Esophagus muscularis mucosa (tissue), 4 donors: ENCODE measurements at regions not wholly inside any gene's neighbourhood (a gene's known extent, or its start where the extent isn't known, plus 50 kb on each side); places are given as distances from the start of the nearest gene placed in this dataset.

Source experiments
- DNase-seq: peaks from one replicate; pipeline ENCODE4 v3.0.0-alpha.2; 2017; ENCODE audit errors: extremely low spot score
- H3K27ac ChIP-seq, 4 donors: fragments of 200-600 bp; sonication (generic); replicated peaks in 1 of 4; 1 replicate in 3 of 4; 2 replicates in 1 of 4; pipeline ENCODE4 v1.5.1; 2016 to 2019; ENCODE audit warnings: mild to moderate bottlenecking in 1 of 4
- H3K27me3 ChIP-seq, 4 donors: fragments of 200-600 bp; sonication (generic); one replicate each; pipeline versions ENCODE4 v1.5.1 to v1.6.0; 2016 to 2019
- H3K36me3 ChIP-seq, 4 donors: fragments of 200-600 bp; sonication (generic); one replicate each; pipeline ENCODE4 v1.5.1; 2016 to 2019
- H3K4me1 ChIP-seq, 4 donors: fragments of 200-600 bp; sonication (generic); one replicate each; pipeline ENCODE4 v1.5.1; 2016 to 2019
- H3K4me3 ChIP-seq, 4 donors: fragments of 200-600 bp; sonication (generic); 1 replicate in 2 of 4; 2 replicates in 2 of 4; pipeline ENCODE4 v1.5.1; 2016 to 2019; ENCODE audit warnings: mild to moderate bottlenecking in 4 of 4, moderate library complexity in 1 of 4
- H3K9me3 ChIP-seq, 4 donors: fragments of 200-600 bp; sonication (generic); 1 replicate in 3 of 4; 2 replicates in 1 of 4; pipeline ENCODE4 v1.5.1; 2016 to 2019
- CTCF ChIP-seq, 3 experiments: fragments of 200-600 bp in 2 of 3; fragments of 450-650 bp in 1 of 3; sonication (generic) in 2 of 3; IDR thresholded peaks; one replicate each; pipeline ENCODE4 v1.5.1; 2017 to 2019; ENCODE audit warnings: antibody characterized with exemption in 3 of 3, mild to moderate bottlenecking in 2 of 3, moderate library complexity in 1 of 3
- EP300 ChIP-seq: sonication (generic); formaldehyde crosslinking; IDR thresholded peaks from one replicate; pipeline ENCODE4 v1.6.1; 2017; ENCODE audit warnings: antibody characterized with exemption
- POLR2A ChIP-seq: fragments of 450-650 bp; IDR thresholded peaks from one replicate; pipeline ENCODE4 v1.6.1; 2017; ENCODE audit warnings: antibody characterized with exemption, moderate library complexity, mild to moderate bottlenecking, low read depth
- POLR2AphosphoS5 ChIP-seq, 2 donors: sonication (generic); formaldehyde crosslinking; IDR thresholded peaks; one replicate each; pipeline ENCODE4 v1.6.1; 2017; ENCODE audit warnings: antibody characterized with exemption in 2 of 2
- WGBS: methylation state at CpG from one replicate; pipeline ENCODE4 v1.1.5; 2018; 5-methylcytosine and 5-hydroxymethylcytosine counted together
- intact Hi-C: fragments of 100-400 bp; cut with DNase I; formaldehyde crosslinking; loops from one replicate; pipeline ENCODE4 v1.15.1; 2023

- 86% methylated on average over 2 of the region's 2 CpGs for WGBS
- no peak overlapping the region for H3K4me3 ChIP-seq
- intact Hi-C loops: no loop called here
- no peaks in the 10 kb centered on the region for H3K36me3 ChIP-seq
- no peak for DNase-seq
- TF ChIP-seq EP300: no peak
- H3K27ac ChIP-seq: no peak overlapping the region
- H3K9me3 ChIP-seq: no peaks in the 10 kb centered on the region
- H3K4me1 ChIP-seq: no peaks in the 10 kb centered on the region
- H3K27me3 ChIP-seq: no peaks in the 10 kb centered on the region
These were observed 684.9 kb upstream of the CELF2 start for GRCh38 chr10:10332786-10333185.

- H3K4me1 ChIP-seq: no peaks in the 10 kb centered on the region
- H3K36me3 ChIP-seq: no peaks in the 10 kb centered on the region
- intact Hi-C loops: no loop called here
- no peak overlapping the region for H3K27ac ChIP-seq
- 88% methylated on average over 4 of the region's 4 CpGs for WGBS
- H3K4me3 ChIP-seq: no peak overlapping the region
- no peak for TF ChIP-seq EP300
- TF ChIP-seq CTCF (IDR thresholded peaks at IDR 0.05): no peak
- TF ChIP-seq POLR2A: no peak
- TF ChIP-seq POLR2AphosphoS5 (IDR thresholded peaks at IDR 0.05): no peak
- H3K9me3 ChIP-seq: no peaks in the 10 kb centered on the region
- no peak for DNase-seq
- no peaks in the 10 kb centered on the region for H3K27me3 ChIP-seq
These were observed 684.0 kb upstream of the CELF2 start for GRCh38 chr10:10333622-10334021.

- H3K36me3 ChIP-seq: no peaks in the 10 kb centered on the region
- TF ChIP-seq EP300 (no peak), POLR2AphosphoS5 (IDR thresholded peaks at IDR 0.05) (no peak), CTCF (IDR thresholded peaks at IDR 0.05) (no peak), POLR2A (no peak)
- intact Hi-C loops: no loop called here
- no peak overlapping the region for H3K4me3 ChIP-seq
- no peaks in the 10 kb centered on the region for H3K27me3 ChIP-seq
- 88% methylated on average over 5 of the region's 5 CpGs for WGBS
- DNase-seq: no peak
- no peaks in the 10 kb centered on the region for H3K4me1 ChIP-seq
- no peaks in the 10 kb centered on the region for H3K9me3 ChIP-seq
- H3K27ac ChIP-seq: no peak overlapping the region
These were observed 679.3 kb upstream of the CELF2 start for GRCh38 chr10:10338339-10338738.

DNA sequence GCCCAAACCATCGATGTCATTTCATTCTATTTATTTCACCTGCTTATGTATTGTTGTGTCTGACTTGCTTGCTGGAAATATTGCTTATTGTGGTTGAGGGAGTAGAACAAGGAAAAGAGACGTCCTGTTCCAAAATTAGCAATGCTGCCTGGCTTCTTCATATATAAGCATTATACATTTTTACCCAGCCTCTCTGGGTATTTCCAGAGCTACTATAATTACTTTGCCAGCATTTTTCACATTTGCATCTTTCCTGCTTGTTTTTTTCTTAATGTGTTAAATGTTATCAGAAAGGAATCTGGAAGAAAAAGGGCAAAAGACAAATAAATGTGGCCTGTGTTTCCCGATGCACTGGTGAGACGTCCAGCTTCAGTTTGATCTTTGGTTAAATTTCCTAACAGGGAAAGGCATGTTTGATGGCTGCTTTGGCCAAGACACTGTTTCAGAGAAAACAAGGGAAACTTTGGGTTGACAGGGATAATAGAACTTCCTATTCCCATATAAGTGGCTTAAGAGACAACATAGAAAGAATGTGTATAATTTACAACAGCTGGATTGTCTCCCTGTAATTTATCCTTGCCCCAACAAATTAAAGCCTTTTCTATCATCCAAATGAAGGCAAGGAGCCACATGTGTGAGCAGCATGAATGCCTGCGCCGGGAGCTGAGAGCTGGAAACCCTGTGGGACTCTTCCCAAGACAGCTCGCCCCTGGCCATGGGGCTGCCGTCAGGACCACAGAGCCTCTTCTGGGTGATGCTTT lies 671.1 kb upstream of the CELF2 start:
- no peak overlapping the region for H3K27ac ChIP-seq
- no peaks in the 10 kb centered on the region for H3K36me3 ChIP-seq
- no peak for TF ChIP-seq POLR2AphosphoS5 (IDR thresholded peaks at IDR 0.05)
- no peak for TF ChIP-seq POLR2A
- no peak for TF ChIP-seq CTCF (IDR thresholded peaks at IDR 0.05)
- TF ChIP-seq EP300: no peak
- no peak overlapping the region for H3K4me3 ChIP-seq
- H3K27me3 ChIP-seq: no peaks in the 10 kb centered on the region
- no peak for DNase-seq
- H3K9me3 ChIP-seq: no peaks in the 10 kb centered on the region
- 33% methylated on average over 8 of the region's 8 CpGs for WGBS
- peaks cover 0 to 7% (median 0%) of the 10 kb centered on the region in 4 donors for H3K4me1 ChIP-seq
- intact Hi-C loops: no loop called here

DNA sequence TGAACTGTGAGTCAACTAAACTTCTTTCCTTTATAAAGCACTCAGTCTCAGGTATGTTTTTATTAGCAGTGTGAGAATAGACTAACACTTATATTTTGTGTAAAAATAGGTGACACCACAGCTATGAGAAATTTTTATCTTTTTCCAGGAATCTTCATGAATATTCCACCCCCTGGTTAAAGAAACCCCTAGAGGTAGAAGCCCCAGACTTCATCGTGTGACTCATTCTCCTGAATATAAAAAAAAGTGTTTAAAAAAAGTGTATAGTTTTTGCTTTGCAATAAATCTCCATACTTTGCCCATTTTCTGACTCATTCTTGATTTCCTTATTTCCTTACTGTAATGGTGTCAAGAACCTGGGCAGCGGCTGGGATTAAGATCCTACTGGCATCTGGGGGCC lies 667.6 kb upstream of the CELF2 start:
- intact Hi-C loops: no loop called here
- Histone ChIP-seq H3K9me3 (no peaks in the 10 kb centered on the region), H3K4me3 (no peak overlapping the region), H3K27ac (no peak overlapping the region), H3K27me3 (no peaks in the 10 kb centered on the region), H3K4me1 (peaks cover 0 to 7% (median 0%) of the 10 kb centered on the region in 4 donors), H3K36me3 (no peaks in the 10 kb centered on the region)
- TF ChIP-seq CTCF (IDR thresholded peaks at IDR 0.05) (no peak), POLR2AphosphoS5 (IDR thresholded peaks at IDR 0.05) (no peak), POLR2A (no peak), EP300 (no peak)
- no peak for DNase-seq
- 88% methylated on average over 2 of the region's 2 CpGs for WGBS
